ENCODE measurements at regions not wholly inside any gene's neighbourhood (a gene's known extent, or its start where the extent isn't known, plus 50 kb on each side); places are given as distances from the start of the nearest gene placed in this dataset.
"Not testable (repeated sequence)": the region's sequence is repeated elsewhere in the genome, so short reads cannot be mapped to it uniquely, and the experiment has no call there.

DNA sequence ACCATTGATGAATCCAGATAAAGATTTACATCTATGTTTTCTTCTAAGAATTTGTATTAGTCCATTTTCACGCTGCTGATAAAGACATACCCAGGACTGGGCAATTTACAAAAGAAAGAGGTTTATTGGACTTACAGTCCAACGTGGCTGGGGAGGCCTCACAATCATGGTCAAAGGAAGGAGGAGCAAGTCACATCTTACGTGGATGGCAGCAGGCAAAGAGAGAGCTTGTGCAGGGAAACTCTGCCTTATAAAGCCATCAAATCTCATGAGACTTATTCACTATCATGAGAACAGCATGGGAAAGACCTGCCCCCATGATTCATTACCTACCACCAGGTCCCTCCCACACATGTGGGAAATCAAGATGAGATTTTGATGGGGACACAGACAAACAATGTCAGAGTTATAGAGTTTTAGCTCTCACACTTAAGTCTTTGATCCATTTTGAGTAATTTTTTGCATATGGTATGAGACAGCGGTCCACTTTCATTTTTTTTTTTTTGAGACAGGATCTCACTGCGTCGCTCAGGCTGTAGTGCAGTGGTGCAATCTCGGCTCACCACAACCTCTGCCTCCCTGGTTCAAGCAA, 53.5 kb upstream of the JADE2 start:
- not testable (repeated sequence) for H3K9me3 Mint-ChIP-seq (ENCODE audit: unreplicated experiment); H3K27me3 Mint-ChIP-seq (ENCODE audit: unreplicated experiment); H3K4me3 Mint-ChIP-seq (ENCODE audit: unreplicated experiment); H3K4me1 Mint-ChIP-seq (ENCODE audit: unreplicated experiment); DNase-seq (ENCODE audit: extremely low spot score, unreplicated experiment); H3K36me3 Mint-ChIP-seq (ENCODE audit: unreplicated experiment); H3K27ac Mint-ChIP-seq (ENCODE audit: unreplicated experiment)

DNA sequence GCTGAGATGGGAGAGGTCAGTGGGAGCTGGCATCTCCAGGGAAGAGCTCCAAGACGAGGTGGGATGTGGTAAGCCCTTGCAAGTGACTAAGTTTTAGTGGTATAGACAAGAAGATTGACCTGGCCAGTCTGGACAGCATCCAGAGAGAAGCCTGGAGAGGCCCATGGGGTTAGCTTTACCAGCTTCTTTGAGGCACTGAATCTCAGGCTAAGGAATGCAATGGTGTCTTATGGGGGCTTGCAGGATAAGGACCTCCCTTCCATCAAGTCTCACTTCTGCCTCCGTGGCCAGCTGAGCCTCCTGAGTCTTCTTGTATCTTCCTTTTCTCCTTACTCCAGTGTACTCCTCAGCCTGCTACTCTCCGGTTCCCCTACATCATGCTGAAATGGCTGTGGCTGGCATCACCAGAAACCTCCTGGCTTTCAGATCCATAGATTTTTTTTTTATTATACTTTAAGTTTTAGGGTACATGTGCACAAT, 56.5 kb upstream of the JADE2 start:
- Mint-ChIP-seq H3K36me3 (ENCODE audit: unreplicated experiment) (no peaks in the 10 kb centered on the region), H3K27ac (ENCODE audit: unreplicated experiment) (no peak overlapping the region), H3K9me3 (ENCODE audit: unreplicated experiment) (peaks cover 6% of the 10 kb centered on the region), H3K27me3 (ENCODE audit: unreplicated experiment) (peaks cover 4% of the 10 kb centered on the region), H3K4me1 (ENCODE audit: unreplicated experiment) (peaks cover 24% of the 10 kb centered on the region), H3K4me3 (ENCODE audit: unreplicated experiment) (no peak overlapping the region)
- no peak for DNase-seq (ENCODE audit: extremely low spot score, unreplicated experiment)
- TF ChIP-seq, protein P1, sequence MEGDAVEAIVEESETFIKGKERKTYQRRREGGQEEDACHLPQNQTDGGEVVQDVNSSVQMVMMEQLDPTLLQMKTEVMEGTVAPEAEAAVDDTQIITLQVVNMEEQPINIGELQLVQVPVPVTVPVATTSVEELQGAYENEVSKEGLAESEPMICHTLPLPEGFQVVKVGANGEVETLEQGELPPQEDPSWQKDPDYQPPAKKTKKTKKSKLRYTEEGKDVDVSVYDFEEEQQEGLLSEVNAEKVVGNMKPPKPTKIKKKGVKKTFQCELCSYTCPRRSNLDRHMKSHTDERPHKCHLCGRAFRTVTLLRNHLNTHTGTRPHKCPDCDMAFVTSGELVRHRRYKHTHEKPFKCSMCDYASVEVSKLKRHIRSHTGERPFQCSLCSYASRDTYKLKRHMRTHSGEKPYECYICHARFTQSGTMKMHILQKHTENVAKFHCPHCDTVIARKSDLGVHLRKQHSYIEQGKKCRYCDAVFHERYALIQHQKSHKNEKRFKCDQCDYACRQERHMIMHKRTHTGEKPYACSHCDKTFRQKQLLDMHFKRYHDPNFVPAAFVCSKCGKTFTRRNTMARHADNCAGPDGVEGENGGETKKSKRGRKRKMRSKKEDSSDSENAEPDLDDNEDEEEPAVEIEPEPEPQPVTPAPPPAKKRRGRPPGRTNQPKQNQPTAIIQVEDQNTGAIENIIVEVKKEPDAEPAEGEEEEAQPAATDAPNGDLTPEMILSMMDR (IDR thresholded peaks at IDR 0.05), result no peak

DNA sequence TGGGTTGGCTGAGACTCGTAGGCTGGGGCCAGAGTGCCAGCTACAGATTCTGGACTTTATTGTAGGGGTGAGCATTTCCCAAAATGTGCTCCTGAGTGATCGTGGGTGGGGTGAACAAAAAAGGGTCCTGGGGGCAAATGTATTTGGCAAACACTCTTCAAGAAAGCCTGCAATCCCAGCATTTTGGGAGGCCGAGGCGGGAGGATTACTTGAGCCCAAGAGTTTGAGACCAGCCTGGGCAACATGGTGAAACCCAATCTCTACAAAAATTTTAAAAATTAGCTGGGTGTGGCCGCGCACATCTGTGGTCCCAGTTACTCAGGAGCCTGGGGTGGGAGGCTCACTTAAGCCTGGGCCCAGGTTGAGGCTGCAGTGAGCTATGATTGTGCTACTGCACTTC, 55.5 kb upstream of the CDKN2AIPNL start:
- H3K27me3 Mint-ChIP-seq (ENCODE audit: unreplicated experiment), result no peaks in the 10 kb centered on the region
- H3K9me3 Mint-ChIP-seq (ENCODE audit: unreplicated experiment), result no peaks in the 10 kb centered on the region

DNA sequence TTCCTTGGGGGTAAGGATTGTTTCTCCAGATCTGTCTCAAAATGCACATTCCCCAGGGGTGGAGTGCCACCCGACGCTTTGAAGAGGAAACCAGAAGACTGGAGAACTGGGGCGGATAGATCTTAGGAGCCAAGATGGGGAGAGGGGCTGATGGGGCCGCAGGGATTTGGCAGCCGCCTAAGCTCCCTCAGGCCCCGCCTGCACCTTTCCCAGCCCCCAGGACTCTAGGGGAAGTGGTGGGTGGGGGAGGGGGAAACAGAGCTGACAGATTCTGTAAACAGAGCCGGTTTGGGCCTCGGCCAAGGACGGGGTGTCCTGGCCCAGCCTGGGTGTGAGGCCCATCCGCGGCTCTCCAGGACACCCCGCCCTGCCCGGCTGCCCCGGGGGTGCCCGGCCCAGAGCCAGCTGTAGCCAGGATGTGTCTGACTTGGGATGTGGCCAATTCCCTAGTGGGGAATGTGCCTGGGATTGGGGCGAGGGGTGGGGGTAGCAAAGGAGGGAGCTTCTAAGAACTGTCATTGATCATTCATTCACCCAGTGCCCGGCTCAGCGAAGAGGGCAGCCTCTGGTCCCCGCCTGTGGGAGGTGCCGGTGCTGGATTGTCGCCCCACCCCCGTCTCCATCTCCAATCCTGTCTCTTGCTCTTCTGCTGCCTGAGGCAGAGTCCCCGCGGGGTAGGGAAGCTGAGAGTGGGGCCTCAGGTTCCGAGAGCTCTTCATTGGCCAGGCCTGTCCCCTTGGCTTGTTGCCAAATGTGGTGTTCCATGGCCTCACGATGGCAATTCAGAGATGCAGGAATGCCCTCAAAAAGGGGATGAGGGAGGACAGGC, 54.8 kb upstream of the CDKN2AIPNL start:
- peak overlapping the region; percentile 75 for H3K4me3 Mint-ChIP-seq (ENCODE audit: unreplicated experiment)
- no peaks in the 10 kb centered on the region for H3K9me3 Mint-ChIP-seq (ENCODE audit: unreplicated experiment)
- no peaks in the 10 kb centered on the region for H3K36me3 Mint-ChIP-seq (ENCODE audit: unreplicated experiment)
- H3K4me1 Mint-ChIP-seq (ENCODE audit: unreplicated experiment), result peaks cover 27% of the 10 kb centered on the region
- no peaks in the 10 kb centered on the region for H3K27me3 Mint-ChIP-seq (ENCODE audit: unreplicated experiment)
- DNase-seq (ENCODE audit: extremely low spot score, unreplicated experiment), result peak; percentile 97
- TF ChIP-seq, protein P1 (IDR thresholded peaks at IDR 0.05), result no peak
- peak overlapping the region; percentile 96 for H3K27ac Mint-ChIP-seq (ENCODE audit: unreplicated experiment)

More for the DNA sequence above, 55.5 kb upstream of the CDKN2AIPNL start:
- H3K27ac Mint-ChIP-seq (ENCODE audit: unreplicated experiment), result peak overlapping the region; percentile 96
- no peaks in the 10 kb centered on the region for H3K36me3 Mint-ChIP-seq (ENCODE audit: unreplicated experiment)
- TF ChIP-seq, protein P1 (IDR thresholded peaks at IDR 0.05), result no peak
- peak overlapping the region; percentile 75 for H3K4me3 Mint-ChIP-seq (ENCODE audit: unreplicated experiment)
- H3K4me1 Mint-ChIP-seq (ENCODE audit: unreplicated experiment), result peaks cover 27% of the 10 kb centered on the region
- no peak for DNase-seq (ENCODE audit: extremely low spot score, unreplicated experiment)

DNA sequence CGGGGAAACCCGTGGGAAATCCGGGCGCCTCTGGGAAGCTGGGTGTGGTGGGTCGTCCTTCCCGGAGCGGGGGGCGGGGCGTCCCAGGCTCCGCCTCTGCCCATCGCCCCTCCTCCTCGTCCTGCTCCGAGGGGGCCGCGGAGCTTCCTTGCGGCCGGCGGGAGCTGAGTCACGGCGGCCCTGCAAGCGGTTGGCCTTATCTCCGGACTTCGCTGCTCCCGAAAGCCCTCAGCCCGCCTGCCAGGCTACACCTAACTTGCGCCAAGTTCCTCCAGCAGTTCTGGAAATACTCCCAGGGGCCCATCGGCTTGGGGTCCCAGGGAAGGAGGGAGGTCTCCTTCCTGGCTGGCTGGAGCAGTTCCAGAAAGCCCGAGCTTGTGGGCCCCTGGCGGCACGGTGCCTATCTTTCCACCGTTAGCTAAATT, 54.1 kb upstream of the CDKN2AIPNL start:
- peak overlapping the region; percentile 75 for H3K4me3 Mint-ChIP-seq (ENCODE audit: unreplicated experiment)
- peaks cover 27% of the 10 kb centered on the region for H3K4me1 Mint-ChIP-seq (ENCODE audit: unreplicated experiment)
- H3K27ac Mint-ChIP-seq (ENCODE audit: unreplicated experiment), result peak overlapping the region; percentile 96
- no peaks in the 10 kb centered on the region for H3K27me3 Mint-ChIP-seq (ENCODE audit: unreplicated experiment)
- TF ChIP-seq, protein P1 (IDR thresholded peaks at IDR 0.05), result no peak
- no peaks in the 10 kb centered on the region for H3K36me3 Mint-ChIP-seq (ENCODE audit: unreplicated experiment)
- no peaks in the 10 kb centered on the region for H3K9me3 Mint-ChIP-seq (ENCODE audit: unreplicated experiment)
- peak; percentile 95 for DNase-seq (ENCODE audit: extremely low spot score, unreplicated experiment)
